HG03097 (cell line): ENCODE measurements at regions not wholly inside any gene's neighbourhood (a gene's known extent, or its start where the extent isn't known, plus 50 kb on each side); places are given as distances from the start of the nearest gene placed in this dataset.

Experiments used
- ATAC-seq: cut with Tn5 transposase; IDR thresholded peaks from one replicate; pipeline ENCODE4 v1.9.1; 2021; ENCODE audit not compliant: unreplicated experiment, low FRiP score

DNA sequence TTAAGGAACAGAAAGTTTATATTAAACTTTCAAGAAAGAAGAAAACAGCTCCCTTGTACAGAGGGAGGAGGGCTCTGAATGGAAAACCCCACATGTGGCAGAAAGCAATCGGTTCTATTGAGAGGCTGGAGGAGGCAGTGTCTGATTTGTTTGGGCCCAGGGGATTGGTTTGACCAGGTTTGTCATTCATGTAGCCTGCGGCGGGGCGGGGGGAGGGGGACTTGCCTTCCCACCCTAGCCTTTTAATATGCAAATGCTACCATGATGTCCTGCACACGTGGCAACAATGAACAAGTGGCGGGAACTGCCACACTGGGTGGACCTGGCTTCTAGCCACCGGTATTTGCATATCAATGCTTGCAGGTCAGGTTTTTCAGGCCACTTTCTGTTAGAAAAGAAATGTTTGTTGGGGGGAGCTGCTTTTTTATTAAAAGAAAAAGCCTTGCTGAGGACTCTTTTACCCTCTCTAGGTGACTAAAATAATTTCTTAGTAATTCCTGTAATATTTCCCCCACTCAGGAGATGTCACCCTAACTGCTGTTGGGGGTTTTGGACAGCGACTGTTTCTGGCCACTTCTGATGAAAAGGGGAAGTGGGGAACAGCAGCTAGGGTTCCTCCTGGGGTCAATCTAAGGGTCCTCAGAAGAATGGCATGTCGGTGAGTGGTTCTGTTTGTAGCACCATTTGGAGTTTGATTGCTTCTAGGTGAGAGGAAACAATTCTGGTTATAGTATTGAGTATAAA, 691.2 kb downstream of the TBL1XR1 start:
- ATAC-seq = no peak

DNA sequence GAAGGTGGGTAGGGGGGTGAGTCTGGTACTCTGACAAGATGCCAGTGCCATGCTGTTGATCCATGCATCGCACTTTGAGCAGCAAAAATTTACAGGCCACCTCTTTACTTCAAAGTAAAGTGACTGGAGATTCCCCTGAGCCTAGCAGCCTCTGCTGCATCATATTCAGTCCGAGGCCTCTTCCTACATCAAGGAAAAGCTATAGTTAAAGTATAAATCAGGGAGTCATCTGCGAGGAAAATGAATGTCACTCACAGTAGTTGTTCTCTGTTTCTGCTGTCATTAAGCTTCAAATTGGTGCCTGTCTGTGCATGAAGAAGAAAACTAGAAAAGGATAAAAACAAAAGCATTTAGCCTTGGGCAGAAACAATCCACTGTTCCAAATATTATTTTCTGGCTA, 706.2 kb downstream of the TBL1XR1 start:
- ATAC-seq = no peak

DNA sequence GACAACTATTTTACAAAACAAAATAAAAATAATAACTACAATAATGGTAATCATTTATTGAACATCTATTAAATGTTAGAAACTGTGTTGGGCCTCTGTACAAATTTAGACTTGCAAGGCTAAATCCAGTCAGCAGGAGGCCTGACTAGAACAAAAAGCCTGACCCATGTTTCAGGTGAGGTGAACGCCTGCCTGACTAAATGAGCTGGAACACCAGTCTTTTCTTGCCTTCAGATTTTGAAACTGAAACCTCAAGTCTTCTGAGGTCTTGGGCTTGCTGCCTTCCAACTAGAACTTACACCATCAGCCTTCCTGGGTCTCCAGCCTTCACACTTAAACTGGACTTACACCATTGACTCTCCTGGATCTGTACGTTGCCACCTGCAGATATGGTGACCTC, 706.9 kb downstream of the TBL1XR1 start:
- ATAC-seq = no peak

DNA sequence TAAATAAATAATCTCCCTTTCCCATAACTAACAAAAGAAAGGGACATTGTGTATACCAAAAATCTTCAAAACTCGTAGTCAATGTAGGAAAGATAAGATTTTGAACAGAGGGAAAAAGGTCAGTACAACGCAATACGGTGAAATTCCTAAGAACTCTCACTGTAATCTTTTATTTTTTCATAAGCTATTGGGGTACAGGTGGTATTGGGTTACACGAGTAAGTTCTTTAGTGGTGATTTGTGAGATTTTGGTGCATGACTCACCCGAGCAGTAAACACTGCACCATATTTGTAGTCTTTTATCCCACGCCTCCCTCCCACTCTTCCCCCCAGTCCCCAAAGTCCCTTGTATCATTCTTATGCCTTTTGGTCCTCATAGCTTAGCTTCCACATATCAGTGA, 718.0 kb downstream of the TBL1XR1 start:
- ATAC-seq = no peak

DNA sequence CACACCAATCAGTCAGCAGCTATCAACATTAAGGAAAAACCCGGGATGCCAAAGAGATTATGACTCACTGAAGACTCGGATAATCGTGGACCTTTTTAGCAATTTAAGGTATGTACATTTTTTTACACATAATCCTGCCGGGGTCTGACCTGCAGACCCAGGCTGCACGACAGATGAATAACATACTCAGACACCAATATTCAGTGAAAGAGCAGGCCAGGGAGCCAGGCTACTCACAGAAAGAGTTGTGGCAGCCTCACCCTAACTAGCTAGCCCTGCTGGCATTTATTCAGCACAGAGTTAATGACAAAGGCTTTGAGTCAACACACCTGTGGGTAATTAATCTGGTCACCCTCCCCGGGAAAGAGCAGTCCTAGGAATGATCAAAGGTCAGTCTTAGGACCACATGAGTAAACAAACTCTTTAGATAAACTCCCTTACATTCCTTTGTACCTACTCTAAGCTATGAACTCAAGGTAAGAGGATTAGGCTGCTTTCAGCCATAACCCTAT, 727.5 kb downstream of the TBL1XR1 start:
- ATAC-seq = no peak

DNA sequence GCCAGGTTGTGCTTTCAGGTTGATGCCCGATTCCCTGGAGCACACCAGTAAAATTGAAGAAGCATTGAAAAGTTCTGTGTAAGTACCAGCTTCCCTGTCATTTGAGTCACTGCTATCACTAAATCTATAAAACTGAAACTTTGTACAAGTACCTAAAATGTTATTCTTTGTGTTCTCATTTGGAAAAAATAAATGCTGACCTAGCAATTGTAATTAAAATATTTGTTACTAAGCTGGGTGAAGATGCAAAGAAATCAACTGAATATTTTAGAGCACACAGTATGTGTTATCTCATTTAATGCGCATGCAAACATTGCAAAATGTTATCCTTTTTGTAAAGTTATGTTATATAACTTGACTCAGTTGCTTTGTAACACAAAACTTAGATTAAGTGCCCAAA, 733.7 kb downstream of the TBL1XR1 start:
- no peak for ATAC-seq

DNA sequence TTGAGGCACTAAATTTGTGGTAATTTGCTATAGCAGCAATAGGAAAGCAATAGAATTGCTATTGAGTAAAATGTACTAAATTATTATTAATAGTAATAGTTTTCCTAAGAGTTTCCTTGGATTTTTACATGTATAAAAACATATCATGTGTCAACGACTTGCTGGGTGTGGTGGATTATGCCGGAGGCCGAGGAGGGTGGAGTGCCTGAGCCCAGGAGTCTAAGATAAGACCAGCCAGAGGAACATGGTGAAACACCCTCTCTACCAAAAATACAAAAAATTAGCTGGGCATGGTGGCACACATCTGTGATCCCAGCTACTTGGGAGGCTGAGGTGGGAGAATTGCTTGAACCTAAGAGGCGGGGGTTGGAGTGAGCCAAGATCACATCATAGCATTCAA, 749.9 kb downstream of the TBL1XR1 start:
- ATAC-seq = no peak

DNA sequence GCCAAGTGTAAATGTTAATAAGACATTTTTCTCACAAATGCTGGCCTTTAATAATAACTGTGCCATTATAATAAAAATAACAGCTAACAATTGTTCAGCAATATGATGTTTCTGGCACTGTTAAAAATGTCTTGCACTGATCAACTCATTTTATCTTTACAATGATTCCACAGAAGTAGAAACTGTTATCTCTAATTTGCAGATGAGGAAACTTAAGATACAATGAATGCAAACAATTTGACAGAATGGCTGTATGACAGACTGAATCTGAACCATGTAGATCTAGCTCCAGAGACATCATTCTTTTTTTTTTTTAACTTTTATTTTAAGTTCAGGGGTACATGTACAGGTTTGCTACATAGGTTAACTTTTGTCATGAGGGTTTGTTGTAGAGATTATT, 755.0 kb downstream of the TBL1XR1 start:
- no peak for ATAC-seq

DNA sequence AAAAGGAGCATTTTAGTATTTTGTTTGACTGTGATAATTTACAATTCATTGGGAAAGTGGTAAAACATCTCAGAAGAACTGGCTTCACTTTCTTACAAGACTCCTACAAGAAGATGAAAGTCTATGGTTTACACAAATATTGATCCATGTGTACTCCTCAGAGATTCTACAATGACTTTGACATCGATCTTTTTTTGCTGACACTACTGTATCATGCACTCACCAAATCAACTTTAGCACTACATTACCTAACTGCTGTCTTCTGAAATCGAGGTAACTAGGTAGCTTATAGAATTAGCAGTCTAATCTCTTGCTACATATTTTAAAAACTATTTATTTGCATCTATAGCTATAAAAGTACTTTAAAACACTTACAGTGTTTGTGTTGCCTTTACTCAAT, 757.6 kb downstream of the TBL1XR1 start:
- no peak for ATAC-seq

DNA sequence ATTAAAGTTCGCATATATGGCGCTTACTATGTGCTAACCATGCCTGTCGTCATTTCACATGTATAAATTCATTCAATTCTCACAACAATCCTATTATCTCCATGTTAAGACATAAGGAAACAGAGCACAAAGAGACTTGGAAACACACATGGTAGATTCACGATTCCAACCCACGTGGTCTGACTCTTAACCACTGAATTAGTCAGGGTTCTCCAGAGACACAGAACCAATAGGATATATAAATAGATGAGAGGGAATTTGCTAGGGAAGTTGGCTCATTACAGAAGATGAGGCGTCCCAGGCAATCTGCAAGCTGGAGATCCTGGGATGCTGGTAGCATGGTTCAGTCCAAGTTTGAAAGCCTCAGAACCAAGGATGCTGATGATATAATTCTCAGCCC, 765.3 kb downstream of the TBL1XR1 start:
- no peak for ATAC-seq

DNA sequence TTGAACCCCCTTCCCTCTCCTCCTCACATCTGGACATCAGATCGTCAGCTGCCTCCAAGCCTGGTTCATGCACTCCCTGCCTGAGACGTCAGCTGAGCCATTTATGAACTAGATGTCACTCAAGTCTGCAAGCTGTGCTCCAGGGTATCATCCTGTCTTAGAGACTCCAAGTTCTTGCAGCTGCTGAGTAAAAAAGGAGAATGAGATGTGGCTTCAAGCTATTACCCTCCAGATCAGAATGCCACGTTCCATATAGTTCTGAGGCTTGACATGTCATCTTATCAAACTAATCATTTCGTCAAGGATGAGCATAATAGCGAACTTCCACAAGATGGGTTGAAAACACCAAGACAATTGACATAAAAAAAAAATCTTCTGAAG, 766.3 kb downstream of the TBL1XR1 start:
- ATAC-seq = no peak

DNA sequence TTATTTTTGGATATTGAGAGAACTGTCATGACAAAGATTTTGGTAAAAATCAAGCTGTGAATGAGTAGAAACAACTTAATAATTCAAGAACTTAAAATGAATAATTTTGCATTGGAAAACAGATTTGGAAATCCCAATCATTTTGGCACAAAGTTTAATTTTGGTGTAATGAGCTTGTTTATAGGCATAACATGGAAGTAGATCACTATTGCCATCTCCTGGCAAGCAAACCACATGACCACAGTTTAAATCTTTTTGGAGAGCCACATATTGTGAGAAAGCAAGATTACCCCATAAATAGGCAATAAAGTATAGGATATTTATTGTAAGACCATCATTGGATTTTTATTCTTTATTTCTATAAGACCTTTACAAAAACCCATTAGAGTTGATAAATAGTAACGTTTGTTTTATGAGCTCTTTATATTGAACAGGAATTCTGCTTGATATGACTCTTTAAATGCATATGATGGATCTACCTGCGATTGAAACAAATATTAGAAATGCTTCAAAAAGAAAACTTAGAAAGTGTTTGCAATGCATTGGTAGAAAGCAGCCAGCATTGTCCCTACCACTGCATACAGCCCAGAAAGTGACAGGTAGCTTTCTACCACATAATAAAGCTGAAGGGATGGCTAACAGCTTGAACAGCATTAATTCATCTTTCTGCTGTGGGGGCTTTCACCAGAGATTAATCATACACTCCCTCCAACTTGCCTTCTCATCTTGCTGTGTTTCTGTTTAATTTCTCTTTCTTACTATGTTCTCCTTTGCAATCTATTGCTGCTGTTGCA, 766.8 kb downstream of the TBL1XR1 start:
- no peak for ATAC-seq

DNA sequence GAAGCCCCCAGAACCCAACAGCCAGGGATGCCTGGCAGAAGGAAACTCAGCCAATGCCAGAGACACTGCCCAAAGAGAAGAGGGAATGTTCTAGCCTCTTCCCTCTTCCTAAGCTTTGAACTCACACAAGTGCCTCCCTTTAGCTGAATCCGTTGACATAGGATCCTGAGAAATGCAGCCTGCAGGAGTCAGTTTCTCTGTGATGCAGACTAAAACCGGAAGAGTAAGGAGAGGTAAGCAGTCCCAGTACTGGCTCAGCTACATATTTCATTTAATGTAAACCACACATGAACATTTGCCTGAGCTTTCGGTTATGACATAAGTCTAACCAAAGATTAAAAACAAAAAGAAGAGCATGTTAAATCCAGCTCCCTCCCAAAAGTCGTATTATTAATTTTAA, 768.7 kb downstream of the TBL1XR1 start:
- no peak for ATAC-seq

DNA sequence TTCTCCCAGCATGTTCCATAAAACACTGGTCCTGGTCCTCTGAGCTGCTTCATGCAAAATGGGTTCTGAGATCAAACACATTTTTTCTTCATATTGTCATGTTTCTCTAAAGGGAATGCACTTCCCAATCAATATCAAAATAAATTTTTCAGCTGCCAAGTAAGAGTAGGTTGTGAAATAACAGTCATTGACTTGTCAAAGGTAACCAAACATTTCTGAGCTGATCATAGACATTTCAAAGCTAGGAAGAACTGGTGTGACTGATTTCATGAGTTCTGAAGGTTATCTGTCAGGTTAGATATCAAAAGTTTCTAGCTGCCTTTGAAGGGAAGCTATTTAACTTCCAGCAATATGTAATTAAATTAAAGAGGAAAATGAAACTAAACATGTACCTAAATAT, 770.9 kb downstream of the TBL1XR1 start:
- no peak for ATAC-seq

DNA sequence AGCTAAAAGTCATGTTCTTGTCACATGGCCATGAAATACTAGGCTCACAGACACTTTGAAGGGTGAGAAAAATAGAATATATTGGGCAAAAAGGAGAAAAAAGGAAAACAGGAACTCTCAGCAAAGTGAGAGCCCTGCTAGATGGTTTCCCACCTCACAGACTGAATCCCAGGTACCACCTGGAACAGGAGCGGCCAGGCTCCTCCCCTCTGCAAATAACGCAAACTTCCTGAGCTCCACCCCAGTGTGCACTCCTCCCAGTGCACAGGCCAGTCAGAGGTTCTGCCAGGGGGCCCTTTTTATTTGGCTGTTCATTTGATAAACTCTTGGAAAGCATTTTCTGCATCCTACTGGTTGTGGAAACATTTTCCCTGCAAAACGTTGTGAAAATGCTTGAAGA, 780.4 kb downstream of the TBL1XR1 start:
- ATAC-seq = no peak

DNA sequence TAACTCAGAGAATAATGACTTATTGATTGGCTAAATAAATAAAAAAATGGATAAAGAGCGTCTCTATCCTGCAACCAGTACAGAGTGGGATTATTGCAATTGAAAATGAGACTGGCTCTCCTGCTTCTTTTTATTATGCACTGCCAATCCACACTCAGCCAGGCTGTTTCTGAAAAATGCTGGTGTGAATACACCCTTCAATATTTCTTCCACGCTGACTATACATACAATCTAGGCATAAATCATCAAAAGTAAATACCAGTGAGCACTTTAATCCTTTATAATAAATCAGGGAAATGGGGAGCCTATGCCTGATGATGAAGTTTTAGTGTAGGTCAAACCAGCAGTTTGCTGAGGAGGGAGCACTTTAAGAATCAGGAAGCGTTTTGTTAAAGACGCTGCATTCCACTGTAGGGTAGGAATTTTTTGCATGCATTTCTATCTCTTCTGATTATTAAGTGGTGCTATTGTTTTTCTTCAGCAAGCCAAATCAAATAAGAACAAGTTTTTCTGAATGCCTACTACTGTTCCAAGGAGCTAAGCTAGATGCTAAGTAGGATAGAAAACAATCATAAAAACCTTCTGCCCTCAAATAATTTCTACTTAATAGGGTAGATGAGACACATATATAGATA, 781.5 kb downstream of the TBL1XR1 start:
- ATAC-seq = no peak

DNA sequence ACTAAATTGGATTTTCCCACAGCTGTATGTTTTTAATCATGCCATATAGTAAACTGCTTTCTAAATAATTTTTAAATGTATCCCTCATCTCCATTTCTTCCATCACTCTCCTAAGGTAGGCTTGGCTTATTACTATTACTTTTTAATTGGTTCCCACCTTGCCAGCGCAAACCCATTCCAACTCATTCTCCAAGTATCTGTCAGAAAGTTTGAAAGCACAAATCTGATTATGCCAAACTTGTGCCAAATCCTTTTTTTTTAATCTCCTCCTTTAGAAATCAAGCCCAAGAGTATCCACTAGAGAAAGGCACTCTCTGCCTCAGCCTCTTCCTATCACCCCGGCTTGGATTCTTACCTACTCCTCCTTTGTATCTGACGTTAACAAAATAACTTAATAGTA, 784.5 kb downstream of the TBL1XR1 start:
- no peak for ATAC-seq

DNA sequence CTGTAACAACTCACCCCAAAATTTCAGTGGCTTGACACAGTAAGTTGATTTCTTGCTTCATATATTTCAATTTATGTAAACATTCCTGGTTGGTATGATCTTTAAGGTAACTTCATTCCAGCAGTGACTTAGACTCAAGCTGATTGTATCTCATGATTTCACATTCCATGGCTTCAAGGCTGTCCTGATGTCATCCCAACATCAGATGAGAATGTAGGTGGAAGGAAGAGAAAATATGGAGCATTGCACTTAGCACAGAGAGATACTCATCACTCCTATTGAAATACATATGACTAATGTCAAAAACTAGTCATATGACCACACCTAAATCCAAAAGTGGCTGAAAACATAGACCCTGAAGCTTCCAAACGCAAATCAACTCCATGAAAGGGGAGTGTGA, 793.8 kb downstream of the TBL1XR1 start:
- ATAC-seq = no peak

DNA sequence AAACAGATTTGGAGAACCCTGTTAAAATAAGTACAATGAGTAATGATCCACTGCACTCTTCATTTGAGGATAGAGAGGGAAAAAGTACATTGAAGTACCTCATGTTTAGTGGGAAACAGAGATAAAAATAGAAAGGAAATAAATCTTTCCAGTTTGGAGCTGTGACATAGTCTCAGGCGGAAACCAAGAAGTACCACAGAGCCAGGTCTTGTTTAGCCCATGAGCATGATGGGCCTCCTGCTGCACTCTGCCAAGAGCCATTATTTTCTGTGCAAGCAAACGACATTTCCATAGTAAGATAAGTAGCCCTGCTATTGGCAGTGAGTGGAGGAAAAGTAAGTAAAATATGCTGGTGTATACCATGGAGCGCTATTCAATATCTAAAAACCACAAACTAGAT, 796.1 kb downstream of the TBL1XR1 start:
- ATAC-seq = no peak

DNA sequence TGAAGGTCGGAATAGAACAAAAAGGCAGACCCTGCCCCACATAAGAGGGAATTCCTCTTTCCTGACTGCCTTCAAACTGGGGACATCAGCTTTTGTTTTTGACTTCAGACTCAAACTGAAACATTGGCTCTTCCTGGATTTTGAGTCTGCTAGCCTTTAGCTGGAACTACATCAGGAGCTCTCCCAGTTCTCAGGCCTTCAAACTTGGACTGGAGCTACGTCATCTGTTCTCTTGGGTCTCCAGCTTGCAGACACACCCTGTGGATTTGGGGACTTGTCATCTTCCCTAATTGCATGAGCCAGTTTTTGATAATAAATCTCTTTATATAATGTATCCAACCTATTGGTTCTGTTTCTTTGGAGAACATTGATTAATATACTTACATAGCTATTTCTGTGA, 798.1 kb downstream of the TBL1XR1 start:
- ATAC-seq = no peak

DNA sequence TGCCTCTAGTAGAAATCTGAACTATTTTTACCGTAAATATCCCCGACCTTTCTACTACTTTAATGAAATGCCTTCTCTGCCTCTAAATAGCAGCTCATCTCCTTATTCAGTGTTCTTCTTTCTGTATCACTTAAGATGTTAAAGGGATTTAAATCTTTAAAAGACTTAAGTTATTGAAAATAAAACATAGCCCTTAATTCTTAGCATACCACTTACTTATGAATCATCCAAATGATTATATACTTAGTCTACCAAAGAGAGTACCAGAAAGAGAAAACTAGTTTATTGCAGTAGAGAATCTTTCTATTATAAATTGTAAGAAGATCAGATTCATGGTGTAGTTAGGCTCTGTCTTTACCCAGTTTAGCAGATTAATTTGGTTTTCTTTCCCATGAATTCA, 802.0 kb downstream of the TBL1XR1 start:
- ATAC-seq = no peak

DNA sequence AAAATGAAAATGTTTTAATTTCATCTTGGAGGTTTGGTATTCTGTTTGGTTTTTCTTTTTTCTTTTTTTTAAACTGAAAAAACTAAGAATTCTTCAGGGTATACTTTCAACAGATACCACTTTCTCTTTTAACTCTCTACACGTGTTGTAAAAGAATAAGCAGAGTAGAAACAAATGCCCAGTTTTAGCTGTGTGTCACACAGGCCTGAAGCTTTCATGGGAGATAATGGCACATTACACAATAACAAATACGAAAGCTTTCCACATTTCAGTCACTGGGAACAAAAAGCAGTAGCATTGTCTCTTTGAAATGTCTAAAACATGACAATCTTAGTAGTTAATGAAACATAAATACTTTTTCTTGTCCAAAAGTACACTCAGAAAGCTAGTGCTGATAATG, 818.5 kb downstream of the TBL1XR1 start:
- no peak for ATAC-seq
